NCI-H2196 (cell line): ENCODE measurements at regions not wholly inside any gene's neighbourhood (a gene's known extent, or its start where the extent isn't known, plus 50 kb on each side); places are given as distances from the start of the nearest gene placed in this dataset.

ENCODE experiments used
- DNase-seq: peaks from one replicate; lab custom pipeline; 2025; ENCODE audit not compliant: unreplicated experiment; lab: John Stamatoyannopoulos, UW

- peak; percentile 32 for DNase-seq
These were observed 71.2 kb upstream of the NAA20 start for GRCh38 chr20:19945732-19946670.

- no peak for DNase-seq
These were observed 69.4 kb upstream of the NAA20 start for GRCh38 chr20:19947611-19948264.

- no peak for DNase-seq
These were observed 67.8 kb upstream of the NAA20 start for GRCh38 chr20:19949195-19949867.

- no peak for DNase-seq
These were observed 67.1 kb upstream of the NAA20 start for GRCh38 chr20:19950042-19950441.

GRCh38 chr20:19952392-19952791 lies 64.8 kb upstream of the NAA20 start:
- no peak for DNase-seq

- DNase-seq, result no peak
These were observed 63.6 kb upstream of the NAA20 start for GRCh38 chr20:19953606-19954005.

GRCh38 chr20:19956976-19957375 lies 60.2 kb upstream of the NAA20 start:
- DNase-seq, result no peak

GRCh38 chr20:19958219-19958618 lies 58.9 kb upstream of the NAA20 start:
- DNase-seq, result no peak

GRCh38 chr20:19958928-19959327 lies 58.2 kb upstream of the NAA20 start:
- DNase-seq, result no peak

- no peak for DNase-seq
These were observed 56.4 kb upstream of the NAA20 start for GRCh38 chr20:19960745-19961144.

- DNase-seq, result no peak
These were observed 55.9 kb upstream of the NAA20 start for GRCh38 chr20:19961293-19961692.

- no peak for DNase-seq
These were observed 54.2 kb upstream of the NAA20 start for GRCh38 chr20:19962958-19963357.

GRCh38 chr20:19964289-19965265 lies 52.6 kb upstream of the NAA20 start:
- peak; percentile 37 for DNase-seq

GRCh38 chr20:19966840-19967239 lies 50.3 kb upstream of the NAA20 start:
- DNase-seq, result peak; percentile 70
